H54 (cell line): ENCODE measurements at regions not wholly inside any gene's neighbourhood (a gene's known extent, or its start where the extent isn't known, plus 50 kb on each side); places are given as distances from the start of the nearest gene placed in this dataset.
"Not testable (repeated sequence)": the region's sequence is repeated elsewhere in the genome, so short reads cannot be mapped to it uniquely, and the experiment has no call there.

Experiments used
- DNase-seq: peaks from one replicate; pipeline ENCODE4 v3.0.0; 2011; ENCODE audit warnings: low spot score, mixed read lengths; ENCODE audit not compliant: insufficient read length
- FAIRE-seq: peaks from 3 replicates; lab custom pipeline; 2011; peaks lifted over from hg19 to GRCh38; lab: Jason Lieb, UNC

GRCh38 chr9:41367301-41367700 lies 178.2 kb upstream of the ZNG1F start:
- not testable (repeated sequence) for DNase-seq, FAIRE-seq

- not testable (repeated sequence) for FAIRE-seq, DNase-seq
Observed at GRCh38 chr9:41361790-41362189, 172.7 kb upstream of the ZNG1F start.

GRCh38 chr9:41359116-41359515 lies 170.0 kb upstream of the ZNG1F start:
- DNase-seq, FAIRE-seq: not testable (repeated sequence)

DNA sequence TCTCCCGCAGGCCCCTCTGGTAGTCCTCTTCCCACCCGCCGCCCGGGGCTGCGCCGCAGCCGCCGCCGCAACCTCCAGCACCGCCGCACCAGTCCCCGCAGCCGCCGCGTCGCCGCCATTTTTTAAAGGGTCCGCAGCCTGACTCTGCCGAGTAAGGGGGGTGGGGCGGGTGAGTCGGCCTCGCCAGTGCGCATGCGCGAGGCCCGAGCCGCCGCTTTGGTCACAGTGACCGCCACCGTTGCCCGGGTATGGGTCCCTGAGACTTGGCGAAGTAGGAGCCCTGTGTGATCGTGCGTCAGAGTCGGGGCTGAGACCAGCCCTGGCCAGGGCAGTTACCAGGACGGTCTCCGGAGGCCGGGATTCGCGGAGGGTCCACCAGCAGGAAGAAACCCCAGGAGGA lies 169.6 kb upstream of the ZNG1F start:
- not testable (repeated sequence) for FAIRE-seq

DNA sequence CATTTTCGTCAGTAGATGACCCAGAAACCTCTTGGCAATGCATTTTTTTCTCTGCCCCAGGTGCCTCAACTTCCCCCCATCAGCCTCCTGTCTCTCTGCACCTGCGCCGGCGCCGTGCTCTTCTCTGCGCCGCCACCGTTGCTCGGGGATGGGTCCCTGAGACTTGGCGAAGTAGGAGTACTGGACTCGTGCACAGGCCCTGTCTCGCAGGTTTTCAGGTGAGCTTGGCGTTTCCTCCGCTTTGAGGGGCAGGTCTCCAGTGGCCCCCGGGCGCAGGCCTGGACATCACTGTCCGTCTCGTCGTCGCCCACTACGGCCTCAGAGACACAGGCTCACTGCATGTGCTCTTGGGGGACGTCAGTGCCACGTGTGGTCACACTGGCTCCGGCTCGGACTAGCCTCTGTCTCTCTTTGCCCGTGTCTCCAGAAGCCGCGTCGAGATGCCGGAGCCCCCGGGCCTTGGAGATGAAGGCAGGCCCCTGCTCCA lies 168.8 kb upstream of the ZNG1F start:
- DNase-seq, FAIRE-seq: not testable (repeated sequence)

More for the DNA sequence above, 169.6 kb upstream of the ZNG1F start:
- DNase-seq = not testable (repeated sequence)

GRCh38 chr9:41357350-41357748 lies 168.2 kb upstream of the ZNG1F start:
- not testable (repeated sequence) for DNase-seq, FAIRE-seq

DNA sequence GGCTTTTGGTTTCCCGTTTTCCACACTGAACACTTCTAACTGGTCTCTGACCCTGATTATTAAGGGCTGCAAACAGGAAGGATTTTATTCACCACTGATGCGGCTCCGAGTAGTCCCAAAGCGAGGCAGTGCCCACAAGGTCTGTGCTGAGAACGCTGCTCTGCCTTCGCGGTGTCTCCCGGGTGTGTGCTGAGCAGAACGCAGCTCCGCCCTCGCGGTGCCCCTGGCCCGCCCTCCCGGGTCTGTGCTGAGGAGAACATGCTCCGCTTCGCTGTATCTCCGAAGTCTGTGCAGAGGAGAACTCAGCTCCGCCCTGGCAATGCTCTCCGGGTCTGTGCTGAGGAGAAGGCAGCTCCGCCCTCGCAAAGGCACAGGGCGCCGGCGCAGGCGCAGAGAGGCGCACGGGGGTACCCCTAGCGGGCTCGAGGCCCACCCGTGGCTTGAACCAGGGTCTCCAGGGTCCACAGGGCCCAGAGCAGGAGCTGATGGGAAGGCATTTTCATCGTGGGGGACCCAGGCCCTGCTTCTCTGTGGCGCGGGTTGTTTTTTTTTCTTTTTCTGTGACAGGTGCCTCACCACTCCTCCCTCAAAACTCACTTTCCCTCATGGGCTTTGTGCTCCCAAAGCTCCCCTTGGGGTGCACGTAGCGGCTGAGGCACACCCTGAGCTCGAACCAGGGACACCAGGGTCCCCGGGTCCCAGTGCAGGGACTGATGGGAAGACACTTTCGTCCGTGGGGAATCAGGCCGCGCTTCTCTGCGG lies 167.7 kb upstream of the ZNG1F start:
- not testable (repeated sequence) for FAIRE-seq, DNase-seq

GRCh38 chr9:41355712-41356450 lies 166.8 kb upstream of the ZNG1F start:
- FAIRE-seq, DNase-seq: not testable (repeated sequence)

DNA sequence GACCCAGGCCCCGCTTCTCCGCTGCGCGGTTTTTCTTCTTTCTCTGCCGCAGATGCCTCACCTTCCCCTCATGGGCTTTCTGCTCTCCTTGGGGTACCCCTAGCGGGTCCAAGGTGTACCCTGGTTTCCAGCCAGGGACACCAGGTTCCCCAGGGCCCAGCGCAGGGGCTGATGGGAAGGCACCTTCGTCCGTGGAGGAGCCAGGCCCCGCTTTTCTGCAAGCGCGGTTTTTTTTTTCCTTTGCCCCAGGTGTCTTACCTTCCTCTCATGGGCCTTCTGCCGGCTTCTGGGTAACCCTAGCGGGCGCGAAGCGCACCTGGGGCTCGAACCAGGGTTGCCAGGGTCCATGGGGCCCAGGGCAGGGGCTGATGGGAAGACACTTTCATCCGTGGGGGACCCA lies 165.9 kb upstream of the ZNG1F start:
- DNase-seq, FAIRE-seq: not testable (repeated sequence)

GRCh38 chr9:41354060-41354934 lies 165.2 kb upstream of the ZNG1F start:
- FAIRE-seq, DNase-seq: not testable (repeated sequence)

- DNase-seq, FAIRE-seq: not testable (repeated sequence)
Observed at GRCh38 chr9:41353026-41353425, 163.9 kb upstream of the ZNG1F start.

DNA sequence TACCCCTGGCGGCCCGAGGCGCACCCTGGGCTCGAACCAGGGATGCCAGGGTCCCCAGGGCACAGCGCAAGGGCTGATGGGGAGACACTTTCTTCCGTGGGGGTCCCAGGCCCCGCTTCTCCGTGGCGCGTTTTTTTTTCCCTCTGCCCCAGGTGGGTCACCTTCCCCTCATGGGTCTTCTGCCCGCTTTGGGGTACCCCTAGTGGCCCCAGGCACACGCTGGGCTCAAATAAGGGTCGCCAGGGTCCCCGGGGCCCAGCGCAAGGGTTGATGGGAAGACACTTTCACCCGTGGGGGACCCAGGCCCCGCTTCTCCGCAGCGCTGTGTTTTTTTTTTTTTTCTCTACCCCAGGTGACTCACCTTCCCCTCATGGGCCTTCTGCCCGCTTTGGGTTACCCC lies 163.3 kb upstream of the ZNG1F start:
- FAIRE-seq, DNase-seq: not testable (repeated sequence)

- FAIRE-seq, DNase-seq: not testable (repeated sequence)
Observed at GRCh38 chr9:41347893-41348292, 158.8 kb upstream of the ZNG1F start.

DNA sequence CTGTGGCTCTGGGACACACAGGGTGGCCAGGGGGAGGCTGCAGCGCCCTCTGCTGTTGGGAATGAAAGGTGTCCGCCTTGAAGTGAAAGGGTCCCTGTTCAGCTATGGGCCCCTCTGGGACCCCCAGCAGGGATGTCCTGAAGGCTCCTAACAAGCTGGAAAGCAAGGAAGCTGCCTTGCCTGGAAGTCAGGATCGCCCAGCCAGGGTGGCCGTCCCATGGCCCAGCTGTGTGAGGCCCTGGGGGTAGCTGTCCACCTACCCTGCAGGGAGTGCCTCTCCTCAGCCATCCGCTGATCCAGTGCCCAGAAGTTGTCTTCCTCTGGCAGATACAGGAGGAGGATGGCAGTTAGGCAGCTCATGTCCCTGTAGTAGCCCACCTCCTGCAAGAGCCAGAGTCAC lies 143.4 kb upstream of the ZNG1F start:
- not testable (repeated sequence) for DNase-seq, FAIRE-seq

GRCh38 chr9:41321277-41321676 lies 132.2 kb upstream of the ZNG1F start:
- not testable (repeated sequence) for FAIRE-seq, DNase-seq

GRCh38 chr9:41308953-41309352 lies 119.8 kb upstream of the ZNG1F start:
- FAIRE-seq = not testable (repeated sequence)

GRCh38 chr9:41285744-41286143 lies 96.6 kb upstream of the ZNG1F start:
- not testable (repeated sequence) for DNase-seq, FAIRE-seq

More at GRCh38 chr9:41308953-41309352, 119.8 kb upstream of the ZNG1F start:
- DNase-seq = not testable (repeated sequence)

GRCh38 chr9:41280299-41281238 lies 91.5 kb upstream of the ZNG1F start:
- FAIRE-seq, DNase-seq: not testable (repeated sequence)
